Ectodermal cell (in vitro differentiated cells): ENCODE measurements at regions not wholly inside any gene's neighbourhood (a gene's known extent, or its start where the extent isn't known, plus 50 kb on each side); places are given as distances from the start of the nearest gene placed in this dataset.

Experiments used
- H3K27ac ChIP-seq: 2 replicates; pipeline ENCODE4 v1.7.0; 2013; ENCODE audit warnings: mild to moderate bottlenecking, low read depth, low read length; ENCODE audit not compliant: insufficient read depth, poor library complexity, severe bottlenecking
- H3K27me3 ChIP-seq: 2 replicates; pipeline ENCODE4 v1.7.0; 2013; ENCODE audit warnings: mild to moderate bottlenecking, low read length; ENCODE audit not compliant: insufficient read depth, control insufficient read depth, poor library complexity, severe bottlenecking
- H3K36me3 ChIP-seq: one replicate; pipeline ENCODE4 v1.7.0; 2013; ENCODE audit warnings: low read length; ENCODE audit not compliant: control insufficient read depth, insufficient read depth
- H3K4me1 ChIP-seq: one replicate; pipeline ENCODE4 v1.7.0; 2013; ENCODE audit warnings: low read length; ENCODE audit not compliant: control insufficient read depth, insufficient read depth
- H3K4me3 ChIP-seq: 2 replicates; pipeline ENCODE4 v1.7.0; 2013; ENCODE audit warnings: low read depth, low read length, control low read depth; ENCODE audit not compliant: insufficient read depth
- H3K9me3 ChIP-seq: 2 replicates; pipeline ENCODE4 v1.7.0; 2013; ENCODE audit warnings: mild to moderate bottlenecking, low read length, moderate library complexity; ENCODE audit not compliant: control insufficient read depth
- WGBS, 2 experiments: methylation state at CpG; one replicate each; pipeline ENCODE4 v1.1.7; 2013; ENCODE audit warnings: missing lambda C conversion rate in 2 of 2; 5-methylcytosine and 5-hydroxymethylcytosine counted together

GRCh38 chr4:11106759-11107158 lies 321.9 kb downstream of the HS3ST1 start:
- no peaks in the 10 kb centered on the region for H3K4me1 ChIP-seq
- no peaks in the 10 kb centered on the region for H3K36me3 ChIP-seq
- no peak overlapping the region for H3K27ac ChIP-seq
- H3K4me3 ChIP-seq: no peak overlapping the region
- WGBS, 2 experiments: 78 to 92% methylated on average over 2 of the region's 2 CpGs
- H3K27me3 ChIP-seq: no peaks in the 10 kb centered on the region
- H3K9me3 ChIP-seq: no peaks in the 10 kb centered on the region

- H3K4me3 ChIP-seq: no peak overlapping the region
- no peaks in the 10 kb centered on the region for H3K9me3 ChIP-seq
- H3K4me1 ChIP-seq: no peaks in the 10 kb centered on the region
- no peaks in the 10 kb centered on the region for H3K27me3 ChIP-seq
- no peaks in the 10 kb centered on the region for H3K36me3 ChIP-seq
- H3K27ac ChIP-seq: no peak overlapping the region
Measured at GRCh38 chr4:11106190-11106589, 322.5 kb downstream of the HS3ST1 start.

GRCh38 chr4:11105715-11106114 lies 323.0 kb downstream of the HS3ST1 start:
- whole genome bisulfite sequencing, 2 experiments: 75% methylated on average over 2 of the region's 3 CpGs
- Histone ChIP-seq H3K27ac (no peak overlapping the region), H3K27me3 (no peaks in the 10 kb centered on the region), H3K36me3 (no peaks in the 10 kb centered on the region), H3K4me1 (no peaks in the 10 kb centered on the region), H3K9me3 (no peaks in the 10 kb centered on the region), H3K4me3 (no peak overlapping the region)

- H3K36me3 ChIP-seq: no peaks in the 10 kb centered on the region
- 93 to 96% methylated on average over 3 of the region's 3 CpGs for WGBS, 2 experiments
- H3K27ac ChIP-seq: no peak overlapping the region
- no peaks in the 10 kb centered on the region for H3K27me3 ChIP-seq
- no peak overlapping the region for H3K4me3 ChIP-seq
- H3K4me1 ChIP-seq: no peaks in the 10 kb centered on the region
- no peaks in the 10 kb centered on the region for H3K9me3 ChIP-seq
Measured at GRCh38 chr4:11098461-11098860, 330.2 kb downstream of the HS3ST1 start.

DNA sequence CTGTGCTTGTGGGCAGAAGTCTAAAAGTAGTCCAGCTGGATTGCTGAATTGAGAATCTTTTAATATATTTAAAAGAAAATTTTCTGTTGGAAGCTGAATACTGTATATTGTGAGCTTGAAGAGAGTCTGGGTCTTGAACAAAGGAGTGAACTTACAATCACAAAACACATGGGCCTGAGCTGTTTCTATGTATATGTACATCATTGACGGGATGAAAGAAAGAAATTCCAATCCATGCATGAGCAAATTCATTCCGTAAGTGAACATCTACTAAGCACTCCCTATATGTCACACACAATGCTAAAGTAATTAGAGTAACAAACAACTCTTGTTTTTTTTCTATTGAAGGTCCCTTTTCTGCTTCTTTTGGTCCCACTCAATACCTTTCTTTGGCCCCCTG lies 331.0 kb downstream of the HS3ST1 start:
- Histone ChIP-seq H3K4me1 (no peaks in the 10 kb centered on the region), H3K9me3 (no peaks in the 10 kb centered on the region), H3K27me3 (no peaks in the 10 kb centered on the region), H3K4me3 (no peak overlapping the region), H3K27ac (no peak overlapping the region), H3K36me3 (no peaks in the 10 kb centered on the region)
- WGBS, 2 experiments: 98 to 100% methylated on average over 1 to 2 of the region's 2 CpGs

- no peaks in the 10 kb centered on the region for H3K9me3 ChIP-seq
- H3K36me3 ChIP-seq: no peaks in the 10 kb centered on the region
- no peaks in the 10 kb centered on the region for H3K4me1 ChIP-seq
- no peak overlapping the region for H3K27ac ChIP-seq
- no peaks in the 10 kb centered on the region for H3K27me3 ChIP-seq
- no peak overlapping the region for H3K4me3 ChIP-seq
Measured at GRCh38 chr4:11081006-11081405, 347.7 kb downstream of the HS3ST1 start.

GRCh38 chr4:11079171-11079570 lies 349.5 kb downstream of the HS3ST1 start:
- 100% methylated on average over 1 of the region's 1 CpG for WGBS, 2 experiments
- Histone ChIP-seq H3K4me1 (no peaks in the 10 kb centered on the region), H3K27me3 (no peaks in the 10 kb centered on the region)

DNA sequence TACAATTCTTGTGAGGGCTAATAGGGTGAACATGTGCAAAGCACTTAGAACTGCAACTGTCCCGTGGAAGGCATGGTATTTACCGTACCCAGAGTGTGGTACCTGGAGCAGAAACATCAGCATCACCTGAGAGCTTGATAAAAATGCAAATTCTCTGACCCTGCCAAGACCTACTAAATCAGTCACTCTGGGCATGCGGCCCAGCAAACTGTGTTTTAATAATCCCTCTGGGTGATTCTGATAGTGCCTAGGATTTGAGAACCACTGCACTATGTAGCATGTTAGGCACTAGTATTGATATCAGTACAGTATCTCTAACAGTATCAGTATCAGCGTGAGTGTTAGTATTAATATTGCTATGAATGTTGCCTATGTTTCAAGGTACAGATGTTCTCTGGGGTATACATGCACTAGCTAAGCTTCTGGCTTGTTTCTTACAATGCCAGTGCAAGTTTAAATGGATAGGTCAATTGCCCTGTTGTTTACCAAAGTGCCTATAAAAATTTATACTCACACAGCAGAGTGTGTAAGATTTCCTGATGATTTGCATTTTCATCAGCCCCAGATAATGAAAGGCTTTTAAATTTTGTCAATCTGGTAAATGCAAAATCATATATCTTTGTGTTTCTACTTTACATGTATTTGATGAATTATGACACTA lies 354.0 kb downstream of the HS3ST1 start:
- Histone ChIP-seq H3K4me1 (peaks cover 14% of the 10 kb centered on the region), H3K9me3 (no peaks in the 10 kb centered on the region), H3K27me3 (no peaks in the 10 kb centered on the region), H3K27ac (no peak overlapping the region), H3K4me3 (no peak overlapping the region), H3K36me3 (no peaks in the 10 kb centered on the region)
- WGBS, 2 experiments: 75 to 84% methylated on average over 4 of the region's 4 CpGs

More at GRCh38 chr4:11079171-11079570, 349.5 kb downstream of the HS3ST1 start:
- no peak overlapping the region for H3K4me3 ChIP-seq
- no peaks in the 10 kb centered on the region for H3K9me3 ChIP-seq
- H3K27ac ChIP-seq: no peak overlapping the region
- H3K36me3 ChIP-seq: no peaks in the 10 kb centered on the region

- no peaks in the 10 kb centered on the region for H3K27me3 ChIP-seq
- H3K4me1 ChIP-seq: peaks cover 22% of the 10 kb centered on the region
- H3K9me3 ChIP-seq: no peaks in the 10 kb centered on the region
- no peak overlapping the region for H3K4me3 ChIP-seq
- H3K27ac ChIP-seq: no peak overlapping the region
- WGBS, 2 experiments: 94% methylated on average over 6 of the region's 6 CpGs
- H3K36me3 ChIP-seq: no peaks in the 10 kb centered on the region
Measured at GRCh38 chr4:11073621-11074051, 355.1 kb downstream of the HS3ST1 start.

DNA sequence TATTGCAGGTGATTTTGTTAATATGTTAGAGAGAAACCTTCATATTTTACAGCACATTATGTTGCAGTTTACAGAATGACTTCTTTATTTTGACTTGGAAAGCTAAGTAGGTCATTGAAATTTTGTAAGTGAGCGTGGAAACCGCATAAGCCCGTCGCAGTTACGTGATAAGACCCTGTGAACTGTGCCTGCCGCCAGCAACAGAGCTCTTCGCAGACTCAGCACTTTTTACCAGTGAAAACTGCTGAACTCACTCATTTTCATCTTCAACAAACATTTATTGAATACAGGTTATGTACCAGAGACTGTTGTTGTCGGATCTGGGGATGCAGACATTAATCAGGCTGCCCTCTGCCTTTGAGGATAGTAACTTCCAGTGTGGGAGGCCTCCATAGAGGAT lies 355.7 kb downstream of the HS3ST1 start:
- WGBS, 2 experiments: 93 to 96% methylated on average over 8 of the region's 8 CpGs

DNA sequence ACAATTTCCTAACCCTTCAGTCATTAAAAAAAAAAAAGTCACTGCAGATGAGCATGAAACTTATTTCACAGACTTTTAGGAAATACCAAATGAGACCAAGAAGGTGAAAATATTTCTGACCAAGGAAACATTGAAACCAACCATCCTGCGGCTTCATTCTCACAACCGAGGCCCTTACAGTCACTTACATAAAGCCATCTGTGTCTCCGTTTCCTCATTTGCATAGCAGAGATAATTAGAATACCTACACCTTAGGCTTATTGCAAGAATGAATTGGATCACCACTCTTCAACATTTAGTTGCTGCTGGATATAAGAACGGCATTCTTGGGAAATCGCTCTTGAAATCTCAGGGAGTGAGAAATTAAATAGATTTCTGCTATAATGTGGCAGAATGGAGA lies 356.2 kb downstream of the HS3ST1 start:
- Histone ChIP-seq H3K27me3 (no peaks in the 10 kb centered on the region), H3K4me3 (no peak overlapping the region), H3K9me3 (no peaks in the 10 kb centered on the region), H3K27ac (no peak overlapping the region), H3K36me3 (no peaks in the 10 kb centered on the region), H3K4me1 (peaks cover 22% of the 10 kb centered on the region)
- WGBS, 2 experiments: 88 to 93% methylated on average over 5 of the region's 5 CpGs

More for the DNA sequence above, 355.7 kb downstream of the HS3ST1 start:
- no peaks in the 10 kb centered on the region for H3K36me3 ChIP-seq
- no peaks in the 10 kb centered on the region for H3K27me3 ChIP-seq
- H3K27ac ChIP-seq: no peak overlapping the region
- no peak overlapping the region for H3K4me3 ChIP-seq
- H3K4me1 ChIP-seq: peaks cover 22% of the 10 kb centered on the region
- no peaks in the 10 kb centered on the region for H3K9me3 ChIP-seq
